ENCODE measurements at regions not wholly inside any gene's neighbourhood (a gene's known extent, or its start where the extent isn't known, plus 50 kb on each side); places are given as distances from the start of the nearest gene placed in this dataset.
A peak's percentile ranks its signal among the peaks of the same experiment; 100 is the strongest.

GRCh38 chr11:27857014-27857413 is 156.8 kb upstream of the BDNF start:
- no peak overlapping the region for H3K4me3 ChIP-seq (replicated peaks; ENCODE audit: low read depth, low read length)
- DNase-seq (ENCODE audit: extremely low read depth, low read depth): no peak
- TF ChIP-seq, protein P1, sequence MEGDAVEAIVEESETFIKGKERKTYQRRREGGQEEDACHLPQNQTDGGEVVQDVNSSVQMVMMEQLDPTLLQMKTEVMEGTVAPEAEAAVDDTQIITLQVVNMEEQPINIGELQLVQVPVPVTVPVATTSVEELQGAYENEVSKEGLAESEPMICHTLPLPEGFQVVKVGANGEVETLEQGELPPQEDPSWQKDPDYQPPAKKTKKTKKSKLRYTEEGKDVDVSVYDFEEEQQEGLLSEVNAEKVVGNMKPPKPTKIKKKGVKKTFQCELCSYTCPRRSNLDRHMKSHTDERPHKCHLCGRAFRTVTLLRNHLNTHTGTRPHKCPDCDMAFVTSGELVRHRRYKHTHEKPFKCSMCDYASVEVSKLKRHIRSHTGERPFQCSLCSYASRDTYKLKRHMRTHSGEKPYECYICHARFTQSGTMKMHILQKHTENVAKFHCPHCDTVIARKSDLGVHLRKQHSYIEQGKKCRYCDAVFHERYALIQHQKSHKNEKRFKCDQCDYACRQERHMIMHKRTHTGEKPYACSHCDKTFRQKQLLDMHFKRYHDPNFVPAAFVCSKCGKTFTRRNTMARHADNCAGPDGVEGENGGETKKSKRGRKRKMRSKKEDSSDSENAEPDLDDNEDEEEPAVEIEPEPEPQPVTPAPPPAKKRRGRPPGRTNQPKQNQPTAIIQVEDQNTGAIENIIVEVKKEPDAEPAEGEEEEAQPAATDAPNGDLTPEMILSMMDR (IDR thresholded peaks at IDR 0.05; ENCODE audit: low read depth, low read length, missing control alignments): no peak

DNA sequence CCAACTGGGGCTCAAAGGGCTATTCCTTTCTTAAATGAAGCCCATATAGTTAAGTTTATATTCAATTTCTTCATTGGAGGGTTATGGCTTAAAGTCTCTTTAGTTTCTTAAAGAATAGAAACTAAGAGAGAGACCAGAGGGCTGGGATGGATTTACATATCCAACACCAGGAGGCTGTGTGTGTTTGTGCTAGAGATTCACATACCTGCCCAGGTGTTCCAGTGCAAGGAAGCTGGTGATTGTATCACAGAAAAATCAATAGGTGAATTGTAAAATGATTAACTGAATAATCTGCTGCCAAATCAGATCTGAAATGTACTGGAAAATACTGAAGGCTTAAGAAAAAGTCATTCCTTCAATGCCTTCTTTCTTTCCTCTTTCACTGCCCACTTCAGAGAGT is 148.2 kb upstream of the BDNF start:
- TF ChIP-seq, protein P1 (IDR thresholded peaks at IDR 0.05; ENCODE audit: low read depth, low read length, missing control alignments): no peak
- no peak overlapping the region for H3K4me3 ChIP-seq (replicated peaks; ENCODE audit: low read depth, low read length)
- no peak for DNase-seq (ENCODE audit: extremely low read depth, low read depth)

DNA sequence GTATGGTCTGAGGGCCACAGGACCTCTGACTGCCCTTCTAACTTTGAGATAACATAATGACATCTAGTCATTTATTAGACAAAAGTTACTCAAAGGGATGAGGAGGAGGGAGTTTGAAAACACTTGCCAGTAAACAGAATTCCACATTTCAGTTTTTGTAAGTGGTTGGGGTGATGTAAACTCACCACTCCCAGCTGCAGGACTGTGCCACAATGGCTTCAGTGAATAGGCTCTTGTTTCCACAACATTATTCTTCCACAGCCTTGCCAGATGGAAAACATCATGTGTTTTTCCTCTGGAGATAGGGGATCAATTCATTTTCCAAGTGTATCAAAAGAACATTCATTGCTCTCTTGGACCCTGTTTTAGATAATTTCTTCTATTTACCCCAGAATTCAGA is 147.2 kb upstream of the BDNF start:
- TF ChIP-seq, protein P1 (IDR thresholded peaks at IDR 0.05; ENCODE audit: low read depth, low read length, missing control alignments): no peak
- no peak overlapping the region for H3K4me3 ChIP-seq (replicated peaks; ENCODE audit: low read depth, low read length)
- DNase-seq (ENCODE audit: extremely low read depth, low read depth): no peak

DNA sequence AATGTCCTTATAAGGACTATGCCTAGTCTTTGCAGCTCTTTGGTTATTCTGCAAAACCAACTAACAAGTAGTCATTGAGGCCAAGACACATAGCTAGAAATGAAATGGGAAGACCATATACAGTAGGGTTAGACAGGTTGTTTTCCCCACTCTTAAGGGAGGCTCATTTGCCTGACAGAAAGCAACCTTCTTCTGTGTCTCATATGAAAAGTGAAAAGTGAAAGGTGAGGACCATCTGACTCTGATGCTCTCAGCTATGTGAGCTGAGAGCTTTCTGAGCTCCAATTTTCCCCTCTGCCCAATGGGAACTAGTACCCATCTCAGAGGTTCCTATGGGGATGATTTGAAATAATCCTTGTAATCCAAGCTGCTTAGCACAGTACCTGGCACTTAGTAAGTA is 142.0 kb upstream of the BDNF start:
- no peak for DNase-seq (ENCODE audit: extremely low read depth, low read depth)
- TF ChIP-seq, protein P1 (IDR thresholded peaks at IDR 0.05; ENCODE audit: low read depth, low read length, missing control alignments): no peak
- no peak overlapping the region for H3K4me3 ChIP-seq (replicated peaks; ENCODE audit: low read depth, low read length)

- DNase-seq (ENCODE audit: extremely low read depth, low read depth): no peak
- TF ChIP-seq, protein P1 (IDR thresholded peaks at IDR 0.05; ENCODE audit: low read depth, low read length, missing control alignments): no peak
- H3K4me3 ChIP-seq (replicated peaks; ENCODE audit: low read depth, low read length): no peak overlapping the region
Measured at GRCh38 chr11:27841023-27841422, 140.8 kb upstream of the BDNF start.

DNA sequence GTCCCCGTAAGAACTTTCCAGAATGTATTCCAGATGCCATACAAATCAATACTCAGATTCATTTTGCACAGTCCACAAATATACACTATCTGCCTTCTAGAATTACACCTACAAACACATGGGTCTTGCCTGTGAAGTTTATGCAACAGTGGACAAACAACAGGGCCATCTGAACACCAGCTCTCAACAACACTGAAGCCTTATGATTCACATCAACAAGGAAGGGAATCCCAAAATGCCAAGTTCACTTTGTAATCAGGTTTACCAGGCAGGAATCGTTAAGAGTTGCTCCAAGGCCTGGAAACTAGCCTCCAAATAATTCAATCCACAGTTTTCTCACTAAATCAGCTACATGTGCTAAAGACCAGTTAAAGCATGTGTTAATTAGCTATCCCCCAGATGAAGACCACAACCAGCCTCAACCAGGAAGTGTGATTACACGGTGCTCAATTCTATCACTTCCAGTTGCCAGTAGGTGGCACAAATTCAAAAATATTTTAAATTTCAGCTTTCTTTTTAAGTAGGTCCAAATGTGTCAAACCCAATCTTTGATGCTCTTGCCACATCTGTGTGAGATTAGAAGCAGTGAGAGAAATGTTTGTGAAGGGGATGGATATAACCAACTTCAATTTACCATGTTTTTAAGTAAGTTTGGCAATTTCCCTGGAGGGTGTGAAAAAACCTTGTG is 139.1 kb upstream of the BDNF start:
- H3K4me3 ChIP-seq (replicated peaks; ENCODE audit: low read depth, low read length): no peak overlapping the region
- DNase-seq (ENCODE audit: extremely low read depth, low read depth): peak; percentile 16
- TF ChIP-seq, protein P1 (IDR thresholded peaks at IDR 0.05; ENCODE audit: low read depth, low read length, missing control alignments): peak; percentile 35

- H3K4me3 ChIP-seq (replicated peaks; ENCODE audit: low read depth, low read length): no peak overlapping the region
- DNase-seq (ENCODE audit: extremely low read depth, low read depth): no peak
- TF ChIP-seq, protein P1 (IDR thresholded peaks at IDR 0.05; ENCODE audit: low read depth, low read length, missing control alignments): no peak
Measured at GRCh38 chr11:27838674-27839073, 138.4 kb upstream of the BDNF start.

All from HFF-Myc (cell line).